A673 (cell line): ENCODE measurements at regions not wholly inside any gene's neighbourhood (a gene's known extent, or its start where the extent isn't known, plus 50 kb on each side); places are given as distances from the start of the nearest gene placed in this dataset.

Experiments used
- BruUV-seq: library from RNA; stranded (reverse); fragments of 400-500 nt; replicated peaks from 2 replicates; lab custom pipeline; 2021; lab: Mats Ljungman, UMichigan
- CTCF ChIA-PET: fragments of 300-600 bp; sonication (Branson Sonifier 250); formaldehyde crosslinking; loops from one replicate; lab custom pipeline; 2022; ENCODE audit warnings: antibody characterized with exemption; lab: Charles Lee
- POLR2A ChIA-PET: fragments of 300-600 bp; sonication (Branson Sonifier 250); formaldehyde crosslinking; loops from one replicate; lab custom pipeline; 2022; ENCODE audit warnings: antibody characterized with exemption; ENCODE audit not compliant: low non-redundant PET; lab: Charles Lee
- DNase-seq: peaks from one replicate; pipeline ENCODE4 v3.0.0-alpha.2; 2015; ENCODE audit warnings: low spot score
- H3K27ac ChIP-seq: fragments of 200-600 bp; sonication (generic); 2 replicates; pipeline ENCODE4 v1.5.1; 2016; ENCODE audit warnings: mixed run types, low read depth, mild to moderate bottlenecking, mixed read lengths, antibody characterized with exemption, low read length; ENCODE audit not compliant: poor library complexity, severe bottlenecking
- H3K27me3 ChIP-seq: fragments of 200-600 bp; sonication (generic); replicated peaks from 2 replicates; pipeline ENCODE4 v1.6.1; 2017; ENCODE audit warnings: mixed run types, low read depth, mild to moderate bottlenecking, mixed read lengths, antibody characterized with exemption, low read length; ENCODE audit not compliant: insufficient read depth, poor library complexity
- H3K36me3 ChIP-seq: fragments of 200-600 bp; sonication (generic); 2 replicates; pipeline ENCODE4 v1.6.1; 2016; ENCODE audit warnings: mixed run types, mild to moderate bottlenecking, mixed read lengths, antibody characterized with exemption, low read length; ENCODE audit not compliant: insufficient read depth, poor library complexity, severe bottlenecking
- H3K4me1 ChIP-seq: fragments of 200-600 bp; sonication (generic); 2 replicates; pipeline ENCODE4 v1.6.1; 2017; ENCODE audit warnings: mixed run types, mild to moderate bottlenecking, mixed read lengths, antibody characterized with exemption, low read length; ENCODE audit not compliant: insufficient read depth, poor library complexity, severe bottlenecking
- H3K4me3 ChIP-seq: fragments of 200-600 bp; sonication (generic); 2 replicates; pipeline ENCODE4 v1.5.1; 2016; ENCODE audit warnings: low read depth, mixed run types, mild to moderate bottlenecking, mixed read lengths, low read length; ENCODE audit not compliant: poor library complexity, severe bottlenecking
- H3K9me3 ChIP-seq: fragments of 200-600 bp; sonication (generic); 2 replicates; pipeline ENCODE4 v1.6.1; 2016; ENCODE audit warnings: mixed run types, low read depth, mild to moderate bottlenecking, mixed read lengths, antibody characterized with exemption, low read length; ENCODE audit not compliant: poor library complexity, severe bottlenecking
- EZH2 ChIP-seq: fragments of 200-600 bp; sonication (generic); IDR thresholded peaks from 2 replicates; pipeline ENCODE4 v1.6.1; 2017; ENCODE audit warnings: borderline replicate concordance, low read depth, mild to moderate bottlenecking, mixed read lengths, antibody characterized with exemption, low read length; ENCODE audit not compliant: poor library complexity, severe bottlenecking
- intact Hi-C: fragments of 100-400 bp; cut with micrococcal nuclease; formaldehyde crosslinking; loops from one replicate; pipeline ENCODE4 v1.10.0; 2022; ENCODE audit not compliant: unreplicated experiment
- TF ChIP-seq, protein P1 (sequence below): fragments of 300-800, 200-600 bp; sonication (generic); conservative IDR thresholded peaks from 2 replicates; pipeline ENCODE4 v1.5.1; 2017; ENCODE audit warnings: low read depth, mild to moderate bottlenecking, antibody characterized with exemption, low read length, moderate library complexity, mixed read lengths

DNA sequence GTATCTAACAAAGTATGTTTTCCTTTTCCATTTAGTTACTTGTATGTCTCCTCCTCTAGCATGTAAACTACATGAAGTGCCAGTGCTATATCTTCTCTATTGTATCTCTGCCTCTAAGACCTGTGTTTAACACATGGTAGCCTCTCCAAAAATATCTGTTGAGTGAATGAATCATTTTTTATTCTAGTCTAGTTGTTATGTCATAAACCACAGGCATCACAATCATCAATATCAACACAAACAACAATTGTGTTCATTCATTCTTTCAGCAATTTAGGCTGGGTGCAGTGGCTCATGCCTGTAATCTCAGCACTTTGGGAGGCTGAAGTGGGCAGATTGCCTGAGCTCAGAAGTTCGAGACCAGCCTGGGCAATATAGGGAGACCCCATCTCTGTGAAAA lies 111.6 kb upstream of the EYA4 start:
- H3K9me3 ChIP-seq: no peaks in the 10 kb centered on the region
- H3K4me1 ChIP-seq: peaks cover 14% of the 10 kb centered on the region
- no peak for DNase-seq
- TF ChIP-seq EZH2: no peak
- TF ChIP-seq, protein P1, sequence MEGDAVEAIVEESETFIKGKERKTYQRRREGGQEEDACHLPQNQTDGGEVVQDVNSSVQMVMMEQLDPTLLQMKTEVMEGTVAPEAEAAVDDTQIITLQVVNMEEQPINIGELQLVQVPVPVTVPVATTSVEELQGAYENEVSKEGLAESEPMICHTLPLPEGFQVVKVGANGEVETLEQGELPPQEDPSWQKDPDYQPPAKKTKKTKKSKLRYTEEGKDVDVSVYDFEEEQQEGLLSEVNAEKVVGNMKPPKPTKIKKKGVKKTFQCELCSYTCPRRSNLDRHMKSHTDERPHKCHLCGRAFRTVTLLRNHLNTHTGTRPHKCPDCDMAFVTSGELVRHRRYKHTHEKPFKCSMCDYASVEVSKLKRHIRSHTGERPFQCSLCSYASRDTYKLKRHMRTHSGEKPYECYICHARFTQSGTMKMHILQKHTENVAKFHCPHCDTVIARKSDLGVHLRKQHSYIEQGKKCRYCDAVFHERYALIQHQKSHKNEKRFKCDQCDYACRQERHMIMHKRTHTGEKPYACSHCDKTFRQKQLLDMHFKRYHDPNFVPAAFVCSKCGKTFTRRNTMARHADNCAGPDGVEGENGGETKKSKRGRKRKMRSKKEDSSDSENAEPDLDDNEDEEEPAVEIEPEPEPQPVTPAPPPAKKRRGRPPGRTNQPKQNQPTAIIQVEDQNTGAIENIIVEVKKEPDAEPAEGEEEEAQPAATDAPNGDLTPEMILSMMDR: no peak
- no peak overlapping the region for H3K4me3 ChIP-seq
- BruUV-seq: no TSS peak
- no peaks in the 10 kb centered on the region for H3K27me3 ChIP-seq
- ChIA-PET CTCF (no interaction called here), POLR2A (no interaction called here)
- no peaks in the 10 kb centered on the region for H3K36me3 ChIP-seq
- no peak overlapping the region for H3K27ac ChIP-seq
- intact Hi-C loops: no loop called here

DNA sequence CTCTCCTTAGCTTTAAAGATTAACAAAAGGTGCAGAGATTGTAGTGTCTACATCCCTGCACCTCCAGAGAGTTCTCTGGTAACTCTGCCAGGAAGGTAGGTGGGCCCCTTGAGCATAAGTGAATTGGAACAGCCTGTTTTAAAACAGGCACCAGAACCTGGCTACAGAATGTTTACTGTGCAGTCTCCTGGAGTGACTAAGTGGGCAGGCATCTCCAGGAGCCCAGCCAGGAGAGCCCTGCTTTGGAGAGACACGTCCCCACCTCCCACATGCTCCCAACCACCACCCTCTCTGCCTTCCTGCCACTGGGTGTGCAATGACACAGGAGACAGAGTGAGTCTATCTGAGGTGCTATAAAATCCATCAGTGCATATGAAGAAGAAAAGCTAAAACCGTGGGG lies 110.3 kb upstream of the EYA4 start:
- Histone ChIP-seq H3K36me3 (no peaks in the 10 kb centered on the region), H3K27me3 (no peaks in the 10 kb centered on the region), H3K4me3 (no peak overlapping the region), H3K9me3 (no peaks in the 10 kb centered on the region), H3K4me1 (peaks cover 14% of the 10 kb centered on the region), H3K27ac (no peak overlapping the region)
- no peak for DNase-seq
- no TSS peak for BruUV-seq
- ChIA-PET CTCF (no interaction called here), POLR2A (no interaction called here)
- intact Hi-C loops: no loop called here
- no peak for TF ChIP-seq EZH2
- TF ChIP-seq, protein P1: no peak

DNA sequence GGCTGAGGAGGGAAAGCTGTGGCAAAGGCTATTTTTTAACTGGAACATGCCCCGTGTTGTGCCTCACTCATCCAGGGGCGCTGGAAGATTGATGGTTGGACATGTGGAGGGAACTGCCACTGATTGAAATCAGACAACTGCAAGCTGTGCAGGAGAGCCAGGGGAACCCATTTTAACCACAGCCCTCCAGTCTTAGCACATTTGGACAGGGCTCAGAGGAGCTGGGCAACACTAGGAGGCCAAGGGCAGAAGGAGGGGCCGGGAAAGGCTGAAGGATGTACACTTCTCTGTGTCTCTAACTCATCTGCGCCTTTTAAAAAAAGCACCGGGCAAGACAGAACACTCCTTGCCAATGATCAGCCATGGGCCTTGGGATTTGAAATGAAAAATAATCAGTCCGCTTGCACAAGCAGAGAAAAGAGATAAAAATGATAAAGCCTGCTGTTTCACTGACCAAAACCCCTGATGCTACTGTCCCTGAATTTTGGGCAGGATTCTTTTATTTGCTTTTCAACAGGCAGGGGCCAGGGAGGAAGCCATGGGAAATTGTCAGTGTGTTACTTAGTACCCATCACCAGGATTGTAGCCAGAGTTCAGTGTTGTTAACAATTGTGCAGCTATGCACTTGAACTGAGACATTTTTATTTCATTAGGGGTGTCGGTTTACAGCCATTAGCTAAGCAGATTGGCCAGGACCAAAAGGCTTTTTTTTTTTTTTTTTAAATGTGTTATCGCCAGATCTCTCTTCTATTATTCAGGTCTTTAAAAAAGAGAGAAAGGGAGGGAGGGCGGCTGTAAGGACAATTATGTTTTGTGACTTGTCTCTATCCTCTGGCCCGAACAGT lies 109.3 kb upstream of the EYA4 start:
- ChIA-PET POLR2A (no interaction called here), CTCF (interaction anchor here (0.6 kb wide), 2 partner anchors 105 to 932 kb away, joined by 3 to 5 read pairs; no protein-coding TSS in a partner anchor)
- Histone ChIP-seq H3K27me3 (no peaks in the 10 kb centered on the region), H3K9me3 (no peaks in the 10 kb centered on the region), H3K4me3 (no peak overlapping the region), H3K27ac (no peak overlapping the region), H3K36me3 (no peaks in the 10 kb centered on the region), H3K4me1 (peaks cover 15% of the 10 kb centered on the region)
- TF ChIP-seq, protein P1: no peak
- TF ChIP-seq EZH2: no peak
- peak; percentile 60 for DNase-seq
- intact Hi-C loops: no loop called here
- no TSS peak for BruUV-seq
